HG02588 (cell line): ENCODE measurements at regions not wholly inside any gene's neighbourhood (a gene's known extent, or its start where the extent isn't known, plus 50 kb on each side); places are given as distances from the start of the nearest gene placed in this dataset.

Experiments
- ATAC-seq: cut with Tn5 transposase; IDR thresholded peaks from one replicate; pipeline ENCODE4 v1.9.1; 2021; ENCODE audit warnings: mild to moderate bottlenecking, moderate library complexity; ENCODE audit not compliant: unreplicated experiment

DNA sequence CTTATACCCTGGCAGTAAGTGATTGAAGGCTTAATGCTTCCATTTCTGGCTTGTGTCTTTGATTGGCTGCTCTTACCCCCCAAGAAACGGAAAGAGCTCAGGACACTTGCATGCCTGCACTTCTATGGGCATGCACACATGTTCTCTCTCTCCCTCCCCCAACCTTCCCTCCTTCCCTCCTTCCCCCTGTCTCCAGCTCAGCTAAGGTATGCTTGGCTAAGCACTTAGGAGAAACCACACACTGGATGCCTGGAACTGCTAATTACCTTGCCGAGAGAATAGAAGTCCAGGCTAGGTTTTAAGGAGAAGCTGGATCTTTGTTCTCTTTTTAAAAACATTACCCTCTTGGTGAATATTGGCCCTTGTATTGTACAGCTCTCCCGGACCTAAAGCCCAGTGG lies 1072.8 kb upstream of the TMEM132C start:
- no peak for ATAC-seq

DNA sequence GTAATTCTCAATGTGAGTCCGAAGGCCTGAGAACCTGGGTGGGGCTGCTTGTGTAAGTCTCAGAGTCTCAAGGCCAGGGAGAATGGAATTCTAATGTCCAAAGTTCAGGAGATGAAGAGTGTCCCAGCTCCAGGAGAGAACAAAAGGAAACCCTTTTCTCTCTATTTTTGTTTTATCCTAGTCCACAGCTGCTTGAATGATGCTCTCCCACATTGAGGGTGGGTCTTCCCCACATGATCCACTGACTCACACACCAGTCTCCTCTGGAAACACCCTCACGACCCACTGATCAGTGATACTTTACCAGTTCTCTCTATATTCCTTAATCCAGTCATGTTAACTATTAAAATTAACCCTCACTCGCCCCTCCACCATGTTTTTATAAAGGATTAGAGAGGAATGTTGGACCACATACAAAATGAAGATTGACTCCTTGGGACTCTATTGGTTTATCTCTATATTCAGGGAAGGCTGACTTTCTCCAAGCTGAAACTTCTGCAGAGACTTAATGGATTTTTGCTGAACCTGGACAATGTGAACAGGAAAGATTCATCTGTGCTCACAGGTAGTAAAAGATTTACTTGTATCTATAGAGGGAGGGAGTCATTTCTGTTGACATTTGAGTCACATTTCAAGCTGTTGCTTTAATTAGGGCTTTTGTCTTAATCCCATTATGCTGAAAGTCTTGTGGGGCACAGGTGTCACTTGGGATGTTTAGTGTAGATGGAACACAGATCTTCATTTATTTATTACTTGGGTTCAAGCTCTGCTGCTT lies 1061.0 kb upstream of the TMEM132C start:
- ATAC-seq = no peak

DNA sequence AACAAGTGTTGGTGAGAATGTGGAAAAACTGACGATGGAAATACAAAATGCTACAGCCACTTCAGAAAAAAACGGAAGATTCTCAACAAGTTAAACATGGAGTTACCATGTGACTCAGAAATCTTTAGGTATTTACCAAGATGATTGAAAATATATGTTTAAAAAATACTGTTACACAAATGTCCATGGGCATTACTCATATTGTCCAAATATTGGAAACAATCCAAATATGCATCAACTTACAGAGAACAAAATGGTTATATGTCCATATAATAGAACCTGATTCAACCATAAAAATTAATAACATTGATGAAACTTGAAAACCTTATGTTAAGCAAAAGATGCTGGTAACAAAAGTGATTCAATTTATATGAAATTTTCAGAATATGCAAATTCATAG lies 1057.7 kb upstream of the TMEM132C start:
- ATAC-seq = no peak

DNA sequence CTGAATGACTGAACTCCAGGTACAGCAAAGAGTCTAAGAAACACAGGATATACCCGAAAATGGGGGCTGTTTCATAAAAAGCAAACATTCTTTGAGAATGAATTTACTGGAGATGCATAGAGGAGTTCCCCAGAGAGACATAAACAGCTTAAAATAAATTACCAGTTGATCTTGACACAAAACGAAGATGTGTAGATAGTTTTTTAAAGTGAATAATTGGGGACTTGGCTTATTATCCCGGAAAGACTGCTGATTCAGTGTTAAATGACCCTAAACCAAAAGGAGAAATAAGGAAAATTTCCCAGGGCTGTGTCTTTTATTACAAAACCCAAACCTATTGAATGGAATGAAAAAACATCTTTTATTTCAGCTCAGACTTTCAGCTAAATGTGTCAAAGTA lies 1052.8 kb upstream of the TMEM132C start:
- ATAC-seq = no peak

DNA sequence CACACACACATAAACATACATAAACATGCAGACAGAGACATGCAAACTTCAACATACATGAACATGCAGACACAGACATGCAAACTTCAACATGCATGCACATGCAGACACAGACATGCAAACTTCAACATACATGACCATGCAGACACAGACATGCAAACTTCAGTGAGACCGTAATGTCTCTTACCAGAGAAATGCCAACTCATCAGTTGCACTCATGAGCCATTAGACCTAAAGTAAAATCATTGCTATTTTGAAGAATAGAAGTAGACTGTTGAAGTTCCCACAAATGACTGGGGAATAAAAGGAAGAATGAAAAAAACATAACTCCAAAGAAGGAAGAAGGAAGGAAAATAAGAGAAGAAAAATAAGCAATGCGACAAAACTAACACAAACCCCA lies 1044.0 kb upstream of the TMEM132C start:
- ATAC-seq = no peak

DNA sequence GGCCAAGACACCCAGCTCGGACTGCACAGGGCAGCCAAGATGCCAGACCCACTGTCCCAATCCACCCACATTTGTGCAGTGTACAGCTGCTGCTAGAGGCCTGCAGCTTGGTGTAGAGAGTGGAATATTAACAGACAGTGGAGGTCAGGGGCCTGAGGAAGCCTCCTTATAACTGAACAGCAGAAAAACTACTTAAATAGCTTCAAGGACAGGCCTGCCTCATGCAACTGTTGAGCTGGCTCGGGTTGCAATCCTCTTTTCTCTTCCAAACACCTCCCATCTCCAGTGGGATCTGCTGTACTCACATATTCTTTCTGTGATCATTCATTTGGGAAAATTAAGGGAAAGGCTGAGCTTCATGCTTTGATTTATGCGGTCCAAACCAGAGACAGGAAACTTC lies 1043.2 kb upstream of the TMEM132C start:
- ATAC-seq = no peak

DNA sequence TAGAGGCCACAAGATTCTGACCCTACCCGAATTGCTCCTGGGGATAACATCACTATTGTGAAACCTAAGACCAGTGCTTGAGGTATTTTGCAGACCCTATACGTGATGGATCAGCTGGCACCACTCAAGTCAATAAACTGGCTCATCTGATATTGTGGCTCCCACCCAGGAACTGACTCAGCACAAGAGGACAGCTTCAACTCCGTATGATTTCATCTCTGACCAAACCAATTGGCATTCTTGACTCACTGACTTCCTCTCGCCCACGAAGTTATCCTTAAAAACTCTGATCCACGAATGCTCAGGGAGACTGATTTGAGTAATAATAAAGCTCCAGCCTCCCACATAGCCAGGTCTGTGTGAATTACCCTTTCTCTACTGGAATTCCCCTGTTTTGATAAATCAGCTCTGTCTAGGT lies 1036.1 kb upstream of the TMEM132C start:
- ATAC-seq = no peak

DNA sequence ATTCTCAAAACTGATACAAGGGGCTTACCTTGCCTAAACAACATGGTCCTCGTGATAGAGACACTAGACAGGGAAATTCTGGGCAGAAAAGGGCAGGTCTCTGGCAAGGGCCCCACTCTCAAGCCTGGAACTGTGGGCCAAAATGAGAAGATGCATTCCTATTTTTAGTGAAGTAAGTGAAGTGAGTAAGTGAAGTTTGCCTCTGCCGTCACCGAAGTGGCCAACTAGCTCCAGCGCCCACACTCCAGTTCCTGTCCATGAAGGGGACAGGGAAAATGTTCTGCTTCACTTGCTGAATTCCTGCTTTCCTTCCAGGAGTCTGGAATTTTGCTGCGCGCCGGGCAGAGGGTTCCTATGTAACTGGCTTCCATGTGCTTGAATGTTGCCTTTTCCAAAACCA lies 1035.6 kb upstream of the TMEM132C start:
- no peak for ATAC-seq

DNA sequence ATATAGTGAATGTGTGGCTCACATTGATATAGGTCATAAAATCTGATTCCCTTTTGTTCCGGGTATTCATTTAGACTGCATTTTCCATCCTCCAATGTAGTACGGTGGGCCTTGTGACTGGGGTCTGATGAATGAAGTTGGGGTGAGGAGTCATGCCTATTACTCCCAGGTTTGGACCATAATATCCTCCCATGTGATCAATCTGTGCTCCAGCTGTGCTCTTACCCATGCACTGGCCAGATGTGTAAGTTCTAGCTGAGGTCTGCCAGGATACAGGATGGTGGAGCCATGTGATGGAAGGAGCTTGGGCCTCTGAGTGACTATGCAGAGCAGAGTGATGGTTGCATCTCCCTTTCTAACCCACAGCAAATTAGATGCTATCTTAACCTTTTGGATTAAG lies 1034.0 kb upstream of the TMEM132C start:
- no peak for ATAC-seq

DNA sequence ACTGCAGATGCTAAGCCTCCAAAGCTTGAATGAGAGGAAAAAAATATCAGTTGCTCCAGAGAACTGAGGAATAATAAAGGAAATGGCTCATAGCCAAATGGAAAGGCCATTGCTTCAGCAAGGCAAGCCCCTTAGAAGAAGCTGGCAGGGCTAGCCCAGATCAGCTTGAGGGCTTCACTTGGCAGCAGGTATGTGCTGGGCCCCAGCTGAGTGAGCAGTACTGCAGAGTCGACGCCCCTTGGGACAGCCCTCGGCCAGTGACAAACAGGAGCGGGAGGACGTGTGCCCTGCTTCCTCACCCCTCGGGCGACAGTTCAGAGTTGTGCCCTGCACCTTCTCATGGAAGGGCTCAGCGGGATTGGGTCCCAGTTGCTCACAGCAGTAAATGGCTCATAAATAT lies 1031.2 kb upstream of the TMEM132C start:
- no peak for ATAC-seq

DNA sequence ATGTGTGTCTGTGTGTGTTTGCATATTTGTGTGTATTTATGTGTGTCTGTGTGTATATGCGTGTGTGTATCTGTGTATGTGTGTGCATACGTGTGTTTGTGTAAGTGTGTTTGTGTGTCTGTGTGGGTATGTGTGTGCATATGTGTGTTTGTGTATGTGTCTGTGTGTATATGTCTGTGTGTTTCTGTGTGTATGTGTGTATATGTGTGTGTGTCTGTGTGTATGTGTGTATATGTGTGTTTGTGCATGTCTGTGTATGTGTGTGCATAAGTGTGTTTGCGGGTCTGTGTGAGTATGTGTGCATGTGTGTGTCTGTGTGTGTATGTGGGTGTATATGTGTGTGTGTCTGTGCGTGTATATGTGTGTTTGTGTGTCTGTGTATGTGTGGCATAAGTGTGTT lies 1030.5 kb upstream of the TMEM132C start:
- no peak for ATAC-seq

DNA sequence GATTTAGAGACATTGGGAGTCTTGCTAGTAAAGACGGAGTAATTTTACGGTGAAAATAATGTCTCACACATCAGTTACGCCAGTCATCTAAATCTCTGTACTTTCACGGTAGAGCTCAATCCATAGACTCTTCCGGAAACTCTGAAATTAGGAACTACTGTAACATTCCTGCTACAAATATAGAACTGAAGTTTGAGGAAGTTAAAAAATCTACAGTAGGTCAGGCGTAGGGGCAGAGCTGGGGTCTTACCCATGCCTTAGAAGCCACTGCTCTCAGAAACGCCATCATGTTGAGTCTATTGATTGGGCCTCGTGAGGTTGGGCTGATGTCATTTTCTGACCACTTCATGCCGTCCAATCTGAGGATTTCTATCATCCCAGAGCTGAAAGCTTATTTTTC lies 1029.8 kb upstream of the TMEM132C start:
- no peak for ATAC-seq

DNA sequence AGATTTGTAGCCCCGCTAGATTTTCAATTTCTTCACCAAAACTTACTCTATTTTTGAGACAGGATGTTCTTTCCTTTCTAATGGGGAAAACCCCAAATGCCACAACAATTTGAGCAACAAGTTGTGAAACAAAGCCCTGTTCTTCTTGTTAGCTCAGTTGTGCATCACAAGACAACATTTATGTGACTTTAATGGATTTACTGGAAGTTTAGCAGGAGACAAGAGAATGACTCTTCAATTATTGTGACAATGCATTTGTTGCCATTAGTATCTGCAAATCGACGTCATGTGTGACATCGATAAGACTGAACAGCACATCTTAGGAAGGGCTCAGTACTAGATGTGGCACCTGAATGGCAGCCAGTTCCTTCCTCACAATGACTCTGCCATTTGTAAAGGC lies 1028.9 kb upstream of the TMEM132C start:
- no peak for ATAC-seq

DNA sequence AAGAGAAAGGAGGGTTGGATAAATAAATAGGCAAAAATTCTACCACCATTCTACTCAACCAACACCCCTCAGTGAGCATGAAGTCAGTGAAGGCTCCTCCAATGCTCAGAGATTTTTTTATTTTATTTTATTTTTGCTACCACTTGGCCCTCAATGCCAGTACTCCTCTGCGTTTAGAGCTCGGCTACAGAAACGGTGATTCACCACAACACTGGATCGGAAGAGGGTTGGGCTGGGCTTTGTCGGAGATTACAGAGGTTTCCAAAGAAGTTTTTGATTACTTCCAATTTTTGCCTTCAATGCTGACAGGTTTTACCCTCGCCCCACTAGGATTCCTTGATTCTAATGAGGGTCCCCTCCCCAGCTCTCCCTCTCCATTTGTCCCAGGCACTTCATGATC lies 1027.2 kb upstream of the TMEM132C start:
- ATAC-seq = no peak

DNA sequence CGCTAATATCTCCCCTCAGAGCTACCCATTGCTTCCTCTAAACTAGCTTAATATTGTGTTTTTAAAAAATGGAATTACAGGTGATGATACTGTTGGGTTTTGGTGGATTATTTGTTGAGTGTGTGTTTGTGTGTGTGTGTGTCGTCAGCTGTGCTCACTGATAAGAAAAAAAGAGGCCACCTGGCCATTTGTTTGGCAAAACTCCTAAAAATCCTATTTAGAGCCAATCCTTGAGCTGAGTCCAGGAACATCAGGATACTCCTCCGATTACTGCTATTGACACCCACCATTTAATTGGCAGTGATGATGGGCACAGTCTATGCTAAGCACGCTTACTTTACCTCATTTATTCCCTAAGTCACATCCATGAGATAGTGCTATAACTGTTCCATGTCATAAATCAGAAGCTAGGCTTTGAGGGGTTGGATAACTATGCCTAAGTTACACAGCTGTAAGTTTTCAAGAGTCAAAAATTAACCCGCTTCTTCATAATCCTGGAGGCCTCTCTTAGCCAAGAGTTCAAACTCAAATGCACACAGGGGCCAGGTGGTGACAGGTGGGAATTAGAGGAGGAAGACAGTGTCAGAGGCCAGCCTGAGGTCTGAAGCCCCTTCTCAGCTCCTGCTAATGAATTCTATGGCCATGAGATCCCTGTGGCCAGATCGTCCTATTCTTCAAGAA lies 1026.6 kb upstream of the TMEM132C start:
- no peak for ATAC-seq

DNA sequence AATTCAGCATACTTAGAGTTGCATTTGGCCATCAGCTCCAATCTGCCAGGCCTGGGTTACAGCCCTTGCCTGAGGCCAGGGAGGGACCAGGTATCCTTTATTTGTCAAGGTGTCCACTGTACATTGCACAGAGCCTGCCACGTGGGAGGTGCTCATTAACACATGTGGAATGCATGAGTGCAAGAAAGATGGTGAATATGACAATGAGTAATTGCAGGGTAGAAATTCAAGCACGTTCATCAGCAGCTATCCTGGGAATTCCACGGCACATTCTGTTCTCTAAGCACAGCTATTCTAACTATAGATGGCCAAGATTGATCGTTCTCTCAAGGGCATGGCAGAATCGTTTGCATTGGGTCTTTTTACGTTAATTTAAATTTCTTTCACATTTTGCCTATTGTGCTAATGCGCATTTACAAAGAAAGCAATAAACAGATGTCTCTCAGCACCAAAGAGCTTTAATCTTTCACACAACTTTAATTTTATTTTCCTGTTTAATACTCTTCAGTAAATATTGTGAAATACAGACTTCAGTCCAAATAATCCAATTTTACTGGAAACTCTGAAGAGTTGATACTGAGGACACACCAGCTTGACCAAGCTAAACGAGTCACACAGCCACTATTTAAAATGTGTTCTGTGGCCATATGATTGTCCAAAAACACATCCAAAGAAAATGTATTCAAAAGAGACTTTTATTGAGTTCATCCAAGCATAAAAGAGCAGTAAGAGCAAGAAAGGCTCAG lies 1025.7 kb upstream of the TMEM132C start:
- ATAC-seq = no peak

DNA sequence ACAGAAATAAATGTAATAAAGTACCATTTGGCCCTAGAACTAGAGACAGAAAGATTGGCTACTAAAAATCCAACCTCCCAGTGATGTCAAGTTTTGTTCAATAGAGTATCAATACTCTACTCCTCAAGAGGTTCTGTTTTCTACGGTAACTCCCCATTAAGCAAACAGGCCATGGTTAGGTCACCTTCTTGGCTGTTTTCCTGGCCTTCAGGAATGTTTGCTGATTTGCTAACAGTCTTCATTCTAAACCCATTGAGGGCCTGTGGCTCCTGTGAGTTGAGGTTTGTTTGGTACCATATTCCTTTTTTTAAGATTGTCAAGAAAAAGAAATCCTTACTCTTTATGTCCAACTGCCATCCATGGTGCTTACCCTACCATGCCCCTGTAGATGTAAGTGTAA lies 1022.0 kb upstream of the TMEM132C start:
- ATAC-seq = no peak

DNA sequence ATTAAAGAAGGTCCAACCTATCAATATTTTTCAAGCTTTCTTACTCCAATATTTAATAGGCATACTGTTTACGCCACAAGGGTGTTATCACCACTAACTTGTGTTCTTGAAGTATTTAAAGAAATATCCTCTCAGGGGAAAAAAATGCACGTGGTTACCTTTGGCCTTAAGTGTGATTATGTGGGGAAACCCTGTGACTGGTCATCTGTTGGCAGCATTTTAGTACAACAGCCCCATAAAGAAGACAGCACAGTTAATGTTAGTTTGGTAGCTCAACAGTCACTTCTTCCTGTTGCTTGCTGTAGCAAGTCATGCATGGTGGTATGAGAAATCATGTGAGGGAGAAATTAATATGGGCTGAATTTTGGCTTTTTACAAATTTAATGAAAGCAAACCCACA lies 1021.5 kb upstream of the TMEM132C start:
- no peak for ATAC-seq

DNA sequence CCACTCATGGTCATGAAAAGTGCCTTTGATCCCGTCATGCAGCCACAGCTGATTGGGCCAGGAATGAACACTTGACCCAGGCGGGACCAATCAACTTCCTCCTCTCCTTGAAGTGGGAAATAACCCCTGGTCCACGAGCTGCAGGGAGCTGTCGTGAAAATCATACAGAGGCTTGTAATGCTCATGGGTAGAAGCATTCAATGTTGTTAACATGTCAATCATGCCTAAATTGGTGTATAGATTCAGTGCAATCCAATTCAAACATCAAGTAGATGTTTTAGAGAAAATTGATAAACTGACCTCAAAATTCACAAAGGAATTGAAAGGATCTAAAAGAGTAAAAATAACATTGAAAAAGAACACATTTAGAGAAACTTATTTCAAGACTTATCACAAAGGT lies 1019.0 kb upstream of the TMEM132C start:
- ATAC-seq = no peak

DNA sequence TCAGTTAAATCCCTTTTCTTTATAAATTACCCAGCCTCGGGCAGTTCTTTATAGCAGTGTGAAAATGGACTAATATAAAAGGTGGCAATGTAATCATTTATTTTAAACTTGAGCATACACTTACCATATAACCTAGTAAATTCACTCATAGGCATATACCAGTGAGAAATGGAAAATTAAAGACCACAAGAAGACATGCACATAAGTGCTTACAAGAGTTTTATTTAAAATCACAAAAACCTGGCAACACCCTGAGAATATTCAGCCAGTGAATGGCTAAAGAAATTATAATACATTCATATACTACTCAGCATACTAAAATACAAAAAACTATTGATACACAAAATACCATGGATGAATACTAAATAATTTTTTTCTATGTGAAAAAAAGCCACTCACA lies 1017.5 kb upstream of the TMEM132C start:
- no peak for ATAC-seq

DNA sequence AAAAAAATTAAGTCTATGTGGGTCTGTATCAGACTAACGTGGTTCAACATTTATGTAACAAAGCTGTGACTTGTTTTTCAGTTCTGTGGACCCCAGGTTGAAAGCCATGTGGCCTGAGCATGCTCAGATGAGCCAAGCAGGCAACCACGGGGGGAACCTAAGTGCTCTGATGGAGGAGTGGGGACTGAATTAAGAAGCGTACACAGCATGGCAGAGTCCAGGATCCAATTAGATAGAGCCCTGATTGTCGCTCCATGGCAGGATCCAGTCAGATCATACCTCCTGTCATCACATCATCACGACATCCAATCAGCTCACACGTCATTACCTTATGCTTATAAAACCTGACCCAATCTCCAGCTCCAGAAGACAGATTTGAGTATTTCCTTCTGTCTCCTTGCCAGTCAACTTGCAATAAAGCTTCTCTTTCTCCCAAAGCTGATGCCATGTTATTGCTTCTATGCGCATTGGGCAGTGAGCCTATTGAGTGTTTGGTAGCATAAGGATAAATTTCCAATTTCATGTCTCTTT lies 1013.1 kb upstream of the TMEM132C start:
- no peak for ATAC-seq
